Right lung (tissue), 2 donors: ENCODE measurements at regions not wholly inside any gene's neighbourhood (a gene's known extent, or its start where the extent isn't known, plus 50 kb on each side); places are given as distances from the start of the nearest gene placed in this dataset.

ENCODE experiments used
- DNase-seq, 2 donors: peaks; one replicate each; pipeline ENCODE4 v3.0.0-alpha.2; 2013

DNA sequence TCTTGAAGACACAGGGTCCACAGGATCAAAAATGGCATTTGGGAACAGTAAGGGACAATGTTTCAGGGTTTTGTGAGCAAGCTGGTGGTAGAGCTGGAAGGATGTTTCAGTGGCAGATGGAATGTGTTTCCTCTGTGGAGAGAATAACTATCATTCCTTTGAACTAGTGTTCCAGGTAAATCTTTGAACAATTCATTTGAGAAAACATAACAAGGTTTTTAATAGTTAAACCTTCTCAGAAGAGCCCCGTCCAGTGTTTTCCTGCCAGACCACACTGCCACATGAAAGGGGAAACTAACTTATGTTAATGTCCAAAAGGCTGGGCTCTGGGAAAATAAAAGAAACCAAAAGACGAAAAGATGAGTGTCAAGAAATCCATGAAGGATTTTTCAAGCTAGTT lies 207.0 kb upstream of the ZNF462 start:
- no peak for DNase-seq

DNA sequence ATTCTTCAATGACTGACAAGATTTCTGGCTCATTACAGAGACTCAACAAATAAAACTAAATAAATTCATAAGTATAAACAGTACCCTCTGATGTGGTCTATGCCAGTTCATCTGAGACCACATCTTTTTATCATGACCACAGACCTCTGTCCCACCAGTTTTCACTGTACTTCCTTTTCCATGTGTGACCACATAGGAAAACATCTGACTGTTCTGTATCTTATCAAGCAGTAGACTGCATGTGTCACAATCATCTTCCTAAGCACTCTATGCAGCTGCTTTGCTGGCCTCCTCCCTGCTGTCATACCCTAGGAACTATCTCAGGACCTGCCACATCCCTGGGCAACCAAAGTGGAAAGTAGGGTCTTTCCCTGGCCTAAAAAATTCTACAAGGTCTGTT lies 205.0 kb upstream of the ZNF462 start:
- DNase-seq = no peak

DNA sequence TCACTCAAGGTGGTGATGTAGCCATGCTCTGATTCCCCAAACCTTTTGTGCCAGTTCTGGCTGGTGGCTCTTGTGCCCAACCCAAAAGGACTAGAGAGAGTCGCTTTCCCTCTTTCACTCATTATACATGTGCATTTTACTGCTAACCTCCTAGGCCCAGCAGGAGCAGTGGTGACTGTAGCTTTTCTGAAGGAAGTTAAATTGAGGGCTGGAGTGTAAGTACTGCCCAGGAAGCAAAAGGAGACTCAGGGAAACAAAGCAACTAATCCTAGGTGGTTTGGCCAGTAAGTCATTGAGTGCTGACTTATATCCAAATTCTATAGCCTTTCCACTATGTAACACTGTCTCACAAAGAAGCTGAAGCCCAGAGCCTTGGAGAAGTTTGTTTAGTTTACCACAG lies 194.4 kb upstream of the ZNF462 start:
- DNase-seq = no peak

DNA sequence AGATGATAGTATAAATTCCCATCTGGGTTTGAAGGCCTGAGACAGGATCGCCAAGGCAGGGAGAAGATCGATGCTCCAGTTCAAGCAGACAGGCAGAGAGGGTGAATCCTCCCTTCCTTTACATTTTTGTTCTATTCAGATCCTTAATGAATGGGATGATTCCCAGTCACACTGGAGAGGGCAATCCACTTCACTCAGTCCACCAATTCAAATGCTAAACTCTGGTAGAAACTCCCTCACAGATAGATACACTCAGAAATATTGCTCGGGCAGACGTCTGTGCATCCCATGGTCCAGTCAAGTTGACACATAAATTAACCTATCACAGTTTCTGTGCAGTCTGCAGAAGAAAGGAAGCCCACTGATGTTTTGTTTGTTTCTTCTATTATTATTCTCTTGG lies 193.1 kb upstream of the ZNF462 start:
- DNase-seq = no peak

DNA sequence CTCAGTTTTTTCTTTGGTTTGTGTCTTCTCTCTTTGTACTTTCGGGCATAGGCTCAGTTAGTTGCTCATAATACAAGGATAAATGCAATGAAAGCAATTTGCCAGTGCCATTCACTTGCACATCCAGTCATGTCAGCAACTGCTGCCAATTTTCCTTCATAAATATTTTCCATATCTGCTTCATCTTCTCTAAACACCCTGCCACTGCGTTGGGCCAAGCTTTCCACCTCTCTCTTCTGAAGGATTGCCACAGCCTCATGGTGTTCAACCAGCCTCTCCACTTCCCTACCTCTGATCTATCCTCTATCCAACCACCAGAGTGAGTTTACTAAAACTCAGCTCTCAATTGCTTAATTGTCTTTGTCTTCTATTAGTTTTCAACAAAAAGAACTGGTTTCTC lies 192.5 kb upstream of the ZNF462 start:
- no peak for DNase-seq

DNA sequence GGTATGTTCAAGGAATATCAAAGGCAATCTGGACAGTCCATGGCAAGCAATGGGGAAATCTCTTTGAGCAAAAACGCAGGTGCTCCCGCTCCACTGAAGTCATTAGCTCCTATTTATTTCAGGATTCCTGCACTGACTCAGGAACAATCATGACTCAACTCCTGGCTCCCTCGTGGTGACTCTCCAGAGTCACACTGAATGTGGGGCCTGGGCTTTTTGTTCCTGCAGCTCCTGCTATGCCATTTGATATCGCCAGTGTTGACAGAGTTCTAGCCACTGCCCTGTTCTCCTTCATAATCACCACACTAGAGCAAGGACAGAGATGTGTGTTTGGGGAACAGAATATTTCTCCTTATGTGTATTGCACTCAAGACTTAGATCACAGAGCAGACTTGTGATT lies 187.2 kb upstream of the ZNF462 start:
- no peak for DNase-seq

DNA sequence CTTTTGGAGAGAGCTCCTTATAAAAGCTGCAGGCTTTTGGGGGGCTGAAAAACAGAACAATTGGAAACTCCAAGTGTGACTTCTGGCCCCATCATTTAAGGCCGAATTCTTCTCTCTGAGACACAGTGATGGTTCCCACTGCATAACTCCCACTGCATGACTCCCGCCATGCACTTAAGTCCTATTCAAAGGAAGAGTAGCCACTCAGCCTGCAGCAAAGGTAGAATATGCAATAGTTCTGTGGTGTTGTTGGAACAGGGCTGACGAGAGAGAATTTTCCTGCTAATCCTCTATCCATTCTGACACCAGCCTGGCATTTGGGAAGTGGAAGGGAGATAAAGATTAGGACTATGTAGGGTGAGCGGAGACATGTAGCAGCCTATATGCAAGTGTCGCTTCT lies 185.6 kb upstream of the ZNF462 start:
- DNase-seq = no peak

DNA sequence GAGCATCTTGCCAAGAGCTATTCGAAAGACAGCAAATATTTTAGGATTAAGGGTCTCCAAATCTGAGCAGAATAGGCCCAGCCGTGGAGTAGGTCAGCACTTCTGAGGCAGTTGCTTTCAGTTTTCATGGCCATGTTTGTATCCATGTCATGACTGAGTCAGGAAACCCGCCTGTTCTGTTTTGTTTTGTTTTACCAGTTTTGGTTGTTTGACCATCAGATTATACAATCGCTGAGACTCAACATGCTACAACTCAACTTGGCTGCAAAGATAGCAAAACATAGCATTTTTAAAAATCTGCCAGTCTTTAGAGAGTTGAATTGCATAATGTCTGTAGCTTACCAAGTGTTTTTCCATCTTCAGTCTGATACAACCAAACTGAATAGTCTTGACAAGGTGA lies 185.1 kb upstream of the ZNF462 start:
- no peak for DNase-seq

DNA sequence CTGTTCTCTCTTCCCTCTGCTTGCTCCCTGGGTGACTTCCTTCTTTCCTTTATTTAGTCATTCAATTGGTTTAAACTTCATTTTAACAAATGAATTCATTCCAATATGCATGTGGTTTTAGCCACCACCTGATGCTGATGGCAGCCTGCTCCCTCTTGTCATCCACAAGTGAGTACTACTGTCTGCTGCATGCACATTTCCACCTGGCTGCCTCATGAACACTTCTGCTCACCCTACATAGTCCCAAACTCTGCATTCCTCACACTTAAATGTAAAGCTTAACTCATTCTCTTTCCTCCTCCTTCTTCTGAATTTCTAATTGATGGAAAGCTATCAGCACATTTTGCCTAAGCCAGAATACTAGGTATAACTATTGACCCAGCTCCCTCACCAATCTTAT lies 184.7 kb upstream of the ZNF462 start:
- no peak for DNase-seq

DNA sequence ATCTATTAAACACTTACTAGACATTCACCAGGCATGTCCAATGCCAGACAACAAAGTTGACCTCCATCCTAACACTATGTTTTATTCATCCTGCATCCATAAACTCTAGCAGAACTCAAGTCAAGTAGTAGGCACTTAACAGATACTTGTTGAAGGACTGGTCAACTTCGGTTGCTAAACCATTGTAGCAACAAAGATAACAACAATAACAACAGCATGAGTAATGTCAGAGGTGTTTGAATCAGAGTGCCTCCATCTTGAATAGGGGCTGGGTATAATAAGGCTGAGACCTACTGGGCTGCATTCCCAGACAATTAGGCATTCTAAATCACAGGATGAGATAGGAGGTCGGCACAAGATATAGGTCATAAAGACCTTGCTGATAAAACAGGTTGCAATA lies 180.5 kb upstream of the ZNF462 start:
- DNase-seq = no peak

DNA sequence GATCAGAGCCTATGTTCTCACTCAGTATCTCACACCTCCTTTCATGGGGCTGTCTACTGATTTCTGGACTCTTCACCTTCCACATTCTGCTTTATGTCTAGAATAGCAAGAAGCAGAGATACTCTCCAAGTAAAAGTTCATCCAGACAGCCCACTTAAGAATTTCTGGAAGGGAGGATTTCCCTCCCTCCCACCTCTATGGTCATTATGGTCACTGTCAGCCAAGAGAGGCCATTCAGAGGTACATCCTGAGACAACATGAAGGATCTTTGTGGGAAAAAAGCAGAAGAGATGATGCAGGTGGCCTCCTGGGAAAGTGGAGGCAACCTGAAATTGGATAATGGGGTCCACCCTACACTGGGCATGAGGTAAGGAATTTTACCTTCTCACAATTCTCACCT lies 179.5 kb upstream of the ZNF462 start:
- DNase-seq = no peak

DNA sequence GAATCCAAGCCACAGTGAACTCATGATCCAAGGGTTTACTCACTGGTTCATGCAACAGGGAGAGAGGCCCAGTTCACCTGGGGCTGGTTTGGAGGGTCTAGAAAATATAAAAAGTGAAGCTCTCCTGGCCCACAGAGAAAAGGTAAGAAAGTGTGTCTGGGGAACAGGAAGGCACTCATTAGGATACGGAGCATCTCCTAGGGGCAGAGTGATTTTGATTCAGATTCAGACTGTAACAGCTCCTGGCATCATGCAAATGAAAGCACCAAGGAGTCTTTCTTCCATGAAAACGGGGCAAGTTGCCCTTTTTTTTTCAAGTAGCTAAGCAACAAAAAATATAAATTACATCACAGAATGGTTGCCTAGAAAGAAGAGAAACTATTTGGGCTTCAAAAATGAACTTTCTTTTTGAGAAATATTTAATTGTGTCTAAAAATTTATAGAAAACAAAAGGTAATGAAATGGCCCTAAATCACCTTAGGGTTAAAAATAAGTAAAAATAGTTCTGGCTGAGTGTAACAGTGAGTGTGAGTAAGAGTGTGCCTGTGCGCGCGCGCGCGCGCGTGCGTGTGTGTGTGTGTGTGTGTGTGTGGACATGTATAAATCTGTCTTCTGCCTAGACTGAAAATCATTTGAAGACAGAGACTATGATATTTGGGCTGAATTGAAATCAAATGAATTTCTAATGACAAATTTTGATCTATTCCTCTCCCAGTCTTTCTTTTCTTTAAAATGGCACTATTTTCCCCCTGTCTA lies 177.8 kb upstream of the ZNF462 start:
- no peak for DNase-seq

DNA sequence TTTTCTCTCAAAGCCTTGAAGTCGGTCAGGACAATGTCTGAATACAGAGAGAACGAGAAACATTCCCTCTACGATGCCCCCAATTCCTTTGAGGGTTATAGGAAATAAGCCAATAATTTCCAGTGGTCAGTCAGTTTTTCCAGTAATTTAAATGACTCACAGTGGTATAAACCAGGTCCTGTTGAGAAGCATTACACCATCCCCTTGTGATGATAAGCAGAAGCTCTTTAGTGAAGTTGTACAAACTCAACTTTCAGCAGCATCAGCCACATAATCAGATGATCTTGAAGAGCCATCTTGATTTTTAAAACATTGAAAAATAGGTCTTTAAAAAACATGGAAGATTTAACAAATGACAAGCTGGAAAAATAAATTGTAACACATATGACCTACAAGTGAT lies 173.9 kb upstream of the ZNF462 start:
- no peak for DNase-seq

DNA sequence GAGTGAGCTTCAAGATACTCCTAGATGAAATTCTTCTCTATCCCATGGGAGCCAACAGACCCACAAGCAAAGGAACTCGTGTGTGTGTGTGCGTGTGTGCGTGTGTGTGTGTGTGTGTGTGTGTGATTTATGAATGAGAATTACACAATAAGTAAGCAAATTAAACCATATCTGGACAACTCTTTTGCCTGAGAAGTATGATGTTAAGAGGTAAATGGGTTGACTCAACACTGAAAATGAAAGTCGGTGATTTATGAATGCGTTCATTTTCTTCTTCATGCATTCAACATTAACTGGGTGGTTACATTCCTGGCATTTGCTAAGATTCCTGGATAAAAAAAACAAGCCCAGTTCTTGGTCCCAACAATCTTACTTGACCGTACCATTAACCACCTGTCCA lies 171.3 kb upstream of the ZNF462 start:
- no peak for DNase-seq

DNA sequence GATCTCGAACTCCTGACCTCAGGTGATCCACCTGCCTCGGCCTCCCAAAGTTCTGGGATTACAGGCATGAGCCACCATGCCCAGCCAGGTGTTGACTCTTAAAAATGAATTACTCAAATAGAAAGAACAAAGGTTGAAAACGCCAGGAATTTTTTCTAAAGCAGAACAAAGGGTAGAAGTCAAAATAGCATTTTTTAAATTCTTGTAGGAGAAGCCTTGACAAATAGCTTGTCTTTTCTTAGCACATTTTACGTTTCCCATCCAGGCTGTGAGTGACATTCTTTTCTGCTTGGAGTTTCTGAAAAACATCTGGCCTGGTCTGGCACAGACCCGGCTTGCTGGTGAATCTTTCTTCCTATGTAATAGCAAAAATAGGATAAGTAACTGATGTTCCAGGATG lies 169.4 kb upstream of the ZNF462 start:
- no peak for DNase-seq

DNA sequence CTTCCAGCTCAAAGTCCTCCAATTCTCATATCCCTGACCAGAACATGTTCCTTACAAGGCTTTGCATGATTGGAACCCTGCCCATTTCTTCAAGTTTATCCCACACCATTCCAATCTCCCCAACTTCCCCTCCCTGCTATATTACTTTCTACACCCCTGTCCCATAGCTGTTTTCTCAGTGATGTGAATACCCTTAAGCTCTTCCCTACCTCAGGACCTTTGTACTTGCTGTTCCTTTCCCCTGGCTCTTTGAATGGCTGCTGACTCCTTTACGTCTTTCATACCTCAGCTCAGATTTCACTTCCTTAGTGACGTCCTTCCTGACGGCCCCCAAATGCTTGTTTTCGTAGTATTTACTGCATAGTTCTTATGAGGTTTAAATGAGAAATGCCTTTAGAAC lies 166.2 kb upstream of the ZNF462 start:
- DNase-seq = no peak

DNA sequence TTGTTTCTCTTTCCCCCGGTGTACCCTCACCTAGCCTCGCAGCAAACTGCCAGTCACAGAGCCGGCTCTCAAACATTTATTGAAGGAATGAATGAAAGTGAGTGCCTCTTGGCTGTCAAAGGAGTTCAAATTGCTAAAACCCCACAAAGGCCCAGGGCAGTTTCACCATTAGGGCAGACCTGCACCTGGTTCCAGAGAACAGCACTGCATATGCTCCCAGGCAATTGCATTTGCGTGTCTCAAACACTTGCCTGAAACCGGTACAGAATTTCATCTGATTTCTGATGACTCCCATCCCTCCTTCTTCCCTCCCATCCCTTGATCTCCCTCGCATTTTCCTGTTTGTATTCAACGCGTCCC lies 165.6 kb upstream of the ZNF462 start:
- DNase-seq = no peak

DNA sequence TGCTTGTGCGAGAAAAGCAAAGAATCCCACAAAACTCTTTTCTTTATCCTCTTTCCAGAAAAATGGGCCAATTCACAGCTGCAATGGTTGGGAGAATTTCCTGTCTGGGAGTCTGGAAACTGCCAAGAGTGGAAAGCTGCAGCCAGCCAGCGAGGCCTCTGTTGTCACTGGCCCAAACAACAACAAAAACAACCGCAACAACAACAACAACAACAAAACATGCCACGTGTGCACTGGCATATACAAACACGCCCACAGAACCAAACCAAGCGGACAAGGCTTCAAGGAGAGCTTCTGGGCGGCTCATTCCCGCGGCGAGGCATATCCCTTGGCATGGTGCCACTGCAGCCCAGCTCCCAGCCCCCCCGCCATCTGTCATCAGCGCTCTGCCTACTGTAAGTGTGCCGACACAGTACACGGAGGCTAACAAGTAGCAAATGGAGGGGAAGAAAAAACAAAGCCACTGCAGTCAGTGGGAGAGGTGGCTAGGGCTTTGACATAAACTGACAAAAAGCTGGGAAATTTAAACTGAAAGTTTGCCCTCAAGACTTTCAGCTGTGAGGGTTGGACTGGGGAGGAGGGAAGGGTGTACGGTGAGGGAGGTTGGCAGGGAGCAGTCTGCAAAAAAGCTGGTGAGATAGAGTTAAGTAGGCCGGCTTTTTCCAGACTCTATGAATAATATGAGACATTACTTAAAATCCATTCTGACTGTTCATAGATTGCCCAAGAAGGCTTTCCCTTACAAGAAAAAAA lies 165.0 kb upstream of the ZNF462 start:
- DNase-seq = peak; percentile 77 to 79

DNA sequence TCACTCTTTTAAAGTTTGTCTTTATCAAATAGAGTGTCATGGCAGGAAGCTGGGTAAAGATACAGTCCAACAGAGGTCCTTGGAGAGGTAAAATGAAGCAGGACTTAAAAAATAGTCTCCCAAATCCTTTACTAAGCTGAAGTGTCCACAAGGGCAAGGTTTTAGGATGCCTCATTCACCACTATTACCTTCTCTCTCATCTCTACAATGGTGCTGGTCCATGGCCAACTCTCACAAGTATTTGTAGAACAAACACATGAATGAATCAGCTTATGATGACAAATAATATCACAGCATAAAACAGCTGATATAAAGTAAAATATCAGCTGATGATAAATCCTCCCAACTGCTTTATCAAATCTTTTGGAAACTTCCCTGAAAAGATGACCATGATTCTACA lies 162.3 kb upstream of the ZNF462 start:
- DNase-seq = no peak

DNA sequence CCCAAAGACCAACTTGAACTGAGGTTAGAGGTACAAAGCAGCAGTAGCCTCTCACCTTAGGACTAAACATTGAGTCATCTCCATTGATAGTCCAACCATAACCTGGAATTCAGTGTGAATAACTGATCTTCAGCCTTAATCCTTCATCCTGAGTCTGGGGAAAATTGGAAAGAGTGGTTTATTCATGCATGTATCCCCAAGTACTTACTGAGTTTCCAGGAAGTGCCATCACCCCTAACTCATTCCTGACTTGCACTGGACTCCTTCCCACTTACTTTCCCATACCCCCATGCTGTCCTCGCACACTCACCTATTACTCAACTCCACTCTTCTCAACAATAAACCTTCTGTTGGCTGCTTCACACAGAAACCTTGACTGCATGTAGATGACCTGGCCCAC lies 161.4 kb upstream of the ZNF462 start:
- no peak for DNase-seq

DNA sequence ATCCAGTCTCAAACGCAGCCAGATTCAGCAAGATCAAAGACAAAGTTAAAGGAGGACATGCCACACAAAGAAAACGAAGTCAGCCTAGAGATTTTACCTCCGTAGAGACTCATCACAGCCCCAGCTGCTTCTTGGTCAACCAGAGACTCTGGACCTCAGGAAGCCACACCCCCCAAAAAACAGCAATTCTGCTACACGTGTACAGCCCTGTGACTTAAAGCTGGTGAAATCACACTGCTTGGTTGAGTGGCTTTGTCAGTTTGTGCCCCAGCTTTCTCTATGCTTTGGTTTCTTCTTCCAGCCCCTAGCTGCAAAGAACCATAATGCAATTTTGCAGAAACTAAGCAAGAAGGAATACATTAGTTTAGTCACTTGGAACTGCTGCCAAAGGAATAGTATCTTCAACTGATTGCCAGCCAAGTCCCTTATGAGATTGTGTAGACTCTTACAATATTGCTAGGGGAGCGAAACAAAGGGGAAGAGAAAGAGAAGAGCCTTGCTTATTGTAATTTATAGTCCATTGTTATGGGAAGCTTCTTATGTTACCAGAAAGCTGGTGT lies 158.8 kb upstream of the ZNF462 start:
- DNase-seq = no peak

DNA sequence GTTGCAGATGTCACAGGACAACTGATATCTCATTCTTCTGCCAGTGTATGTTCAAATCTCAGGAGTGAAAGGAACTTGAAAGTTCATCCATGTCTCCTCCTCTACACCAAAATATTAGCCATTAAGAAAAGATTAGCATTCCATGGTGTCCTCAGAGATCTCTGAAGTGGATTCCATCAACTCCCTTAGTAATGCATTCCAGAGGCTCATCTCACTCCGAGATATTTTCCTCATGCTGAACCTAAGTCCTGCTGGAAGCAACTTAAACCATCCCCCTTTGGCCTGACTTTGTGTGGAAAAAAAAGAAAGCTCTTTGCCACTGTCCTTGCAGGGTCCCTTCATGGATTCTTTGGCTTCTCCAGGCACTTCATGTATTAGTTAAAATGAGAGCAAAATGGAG lies 155.7 kb upstream of the ZNF462 start:
- no peak for DNase-seq

DNA sequence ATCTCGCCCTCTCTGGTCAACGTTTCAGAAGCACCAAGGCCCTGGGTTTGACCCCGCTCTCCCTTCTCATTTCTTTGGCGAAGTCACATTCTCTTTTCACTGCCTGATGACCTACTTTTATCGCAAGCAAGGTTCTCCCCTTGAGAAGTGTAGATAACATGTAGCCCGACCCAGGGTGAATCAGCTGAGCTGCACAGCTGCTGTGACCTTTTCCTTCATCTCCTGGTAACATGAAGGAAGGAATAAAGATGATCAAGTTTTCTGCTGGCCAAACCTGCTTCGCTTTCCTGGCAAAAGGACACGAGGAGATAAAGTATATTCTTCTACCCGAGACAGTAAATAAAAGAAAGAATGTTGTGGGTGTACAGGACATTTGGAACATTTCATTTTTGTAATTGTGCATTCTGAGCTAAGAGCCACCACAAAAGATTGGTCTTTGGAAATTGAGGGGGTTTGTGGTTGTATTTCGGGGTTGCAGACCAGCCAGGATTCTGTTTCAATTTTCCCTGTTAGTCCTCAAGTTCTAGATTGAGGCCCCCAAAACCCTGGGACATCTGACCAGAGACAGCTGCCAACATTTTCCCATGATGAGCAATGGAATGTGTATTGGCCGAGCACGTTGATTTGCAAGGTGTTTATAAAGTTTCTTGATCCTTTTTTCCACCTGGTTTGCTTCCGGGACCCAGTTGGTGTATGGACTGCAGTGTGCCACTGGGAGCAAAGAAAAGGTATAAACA lies 155.1 kb upstream of the ZNF462 start:
- no peak for DNase-seq
